GM12864 (cell line): ENCODE measurements at regions not wholly inside any gene's neighbourhood (a gene's known extent, or its start where the extent isn't known, plus 50 kb on each side); places are given as distances from the start of the nearest gene placed in this dataset.
"Not testable (repeated sequence)": the region's sequence is repeated elsewhere in the genome, so short reads cannot be mapped to it uniquely, and the experiment has no call there.

Source experiments
- DNase-seq: peaks from one replicate; pipeline ENCODE4 v3.0.0-alpha.2; 2011; ENCODE audit warnings: low read depth
- H3K4me3 ChIP-seq: 2 replicates; pipeline ENCODE4 v1.5.1; 2011; ENCODE audit warnings: mild to moderate bottlenecking, low read depth, low read length, control low read depth
- CTCF ChIP-seq: IDR thresholded peaks from 2 replicates; pipeline ENCODE4 v1.5.1; 2011; ENCODE audit warnings: low read depth, mild to moderate bottlenecking, moderate library complexity, low read length, control low read depth, inconsistent platforms; ENCODE audit errors: missing control alignments

DNA sequence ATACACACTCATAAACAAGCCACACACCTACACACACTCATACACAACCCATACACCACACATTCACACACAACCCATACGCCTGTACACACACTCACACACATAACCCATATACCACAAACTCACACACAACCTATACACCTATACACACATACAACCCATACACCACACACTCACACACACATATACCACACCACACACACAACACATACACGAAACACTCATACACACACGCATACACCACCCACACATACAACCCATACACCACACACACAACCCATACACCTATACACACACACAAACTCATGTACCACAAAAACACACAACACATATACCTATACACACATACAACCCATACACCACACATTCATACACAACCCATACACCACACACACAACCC lies 164.3 kb downstream of the TMEM121 start:
- no peak for TF ChIP-seq CTCF
- no peak overlapping the region for H3K4me3 ChIP-seq
- DNase-seq = no peak

GRCh38 chr14:105691321-105692109 lies 165.1 kb downstream of the TMEM121 start:
- not testable (repeated sequence) for H3K4me3 ChIP-seq, DNase-seq

DNA sequence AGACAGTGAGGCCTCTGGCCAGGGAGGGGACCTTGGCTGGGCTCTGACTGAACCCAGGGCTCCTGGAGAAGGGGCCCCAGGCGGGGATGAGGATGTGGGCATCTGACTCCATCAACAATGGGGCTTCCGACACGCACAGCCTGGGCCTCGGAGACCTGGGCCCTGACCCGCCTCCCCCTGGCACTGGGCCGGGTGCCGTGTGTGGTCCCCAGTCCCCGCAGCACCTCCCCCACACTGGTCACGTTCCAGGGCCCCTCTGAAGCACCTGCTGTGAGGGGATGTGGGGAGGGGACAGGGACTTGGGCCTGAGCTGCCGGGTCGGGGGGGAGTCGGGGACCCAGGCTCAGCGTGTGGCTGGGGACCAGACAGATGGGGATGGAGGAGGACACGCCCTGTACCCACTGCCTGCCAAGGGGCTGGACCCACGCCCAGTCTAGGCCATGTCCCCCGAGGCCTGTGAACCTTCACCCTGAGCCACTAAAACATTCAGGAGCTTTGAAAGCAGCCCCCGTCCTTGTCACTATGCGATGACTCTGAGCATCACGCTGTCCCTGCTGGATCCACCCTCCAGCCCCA lies 165.8 kb downstream of the TMEM121 start:
- H3K4me3 ChIP-seq, DNase-seq: not testable (repeated sequence)

DNA sequence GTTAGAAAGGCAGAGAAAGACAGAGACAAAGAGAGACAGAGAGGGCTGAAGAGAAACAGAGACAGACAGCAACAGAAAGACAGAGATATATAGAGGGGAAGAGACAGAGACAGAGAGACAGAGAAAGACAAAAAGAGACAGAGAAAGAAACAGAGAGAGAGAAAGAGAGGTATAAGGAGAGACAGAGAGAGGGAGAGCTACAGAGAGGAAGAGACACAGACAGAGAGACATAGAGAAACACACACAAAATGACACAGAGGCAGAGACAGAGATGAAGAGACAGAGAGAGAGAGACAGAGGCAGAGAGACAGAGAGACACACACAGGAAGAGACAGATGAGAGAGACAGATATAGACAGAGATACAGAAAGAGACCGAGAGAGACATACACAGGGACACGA lies 168.6 kb downstream of the TMEM121 start:
- no peak for TF ChIP-seq CTCF
- DNase-seq = no peak
- no peak overlapping the region for H3K4me3 ChIP-seq

DNA sequence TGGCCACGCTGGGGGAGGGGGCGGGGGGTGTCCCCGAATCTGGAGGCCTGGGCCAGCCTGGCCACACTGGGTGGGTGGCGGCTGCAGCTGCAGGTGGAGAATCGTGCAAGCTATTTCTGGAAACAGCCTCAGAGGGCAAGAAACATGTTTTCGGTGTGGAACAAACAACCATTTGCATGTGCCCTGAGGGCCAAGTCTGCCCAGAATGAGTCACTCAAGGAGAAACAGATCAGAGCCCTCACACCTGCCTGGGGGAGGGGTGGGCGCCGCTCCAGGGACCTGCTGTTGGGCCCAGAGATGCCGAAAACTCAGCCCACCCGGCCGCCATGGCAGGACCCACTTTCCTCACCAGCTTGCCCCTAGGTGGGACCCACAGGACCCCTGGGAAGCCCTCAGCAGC lies 170.0 kb downstream of the TMEM121 start:
- not testable (repeated sequence) for DNase-seq, H3K4me3 ChIP-seq

DNA sequence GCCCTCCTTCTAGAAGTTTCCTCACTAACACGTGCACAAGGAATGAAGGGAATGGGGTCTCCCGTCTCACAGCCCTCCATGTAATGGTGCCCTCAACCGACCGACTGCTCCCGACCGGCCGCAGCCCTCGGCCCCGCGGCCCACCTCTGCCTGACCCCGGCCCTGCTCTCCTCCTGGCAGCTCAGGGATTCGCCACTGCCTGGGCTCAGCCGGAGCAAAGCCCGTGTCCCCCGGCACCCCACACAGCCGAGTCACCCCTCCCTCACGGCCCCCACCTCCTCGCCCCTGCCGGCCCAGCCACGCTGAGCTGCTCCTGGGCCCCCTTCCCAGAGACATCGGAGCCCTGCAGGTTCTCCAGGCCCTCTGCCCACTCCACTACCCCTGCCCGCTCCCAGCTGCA lies 171.0 kb downstream of the TMEM121 start:
- H3K4me3 ChIP-seq, DNase-seq: not testable (repeated sequence)

- not testable (repeated sequence) for DNase-seq, H3K4me3 ChIP-seq
These were observed 171.6 kb downstream of the TMEM121 start for GRCh38 chr14:105697955-105698354.

DNA sequence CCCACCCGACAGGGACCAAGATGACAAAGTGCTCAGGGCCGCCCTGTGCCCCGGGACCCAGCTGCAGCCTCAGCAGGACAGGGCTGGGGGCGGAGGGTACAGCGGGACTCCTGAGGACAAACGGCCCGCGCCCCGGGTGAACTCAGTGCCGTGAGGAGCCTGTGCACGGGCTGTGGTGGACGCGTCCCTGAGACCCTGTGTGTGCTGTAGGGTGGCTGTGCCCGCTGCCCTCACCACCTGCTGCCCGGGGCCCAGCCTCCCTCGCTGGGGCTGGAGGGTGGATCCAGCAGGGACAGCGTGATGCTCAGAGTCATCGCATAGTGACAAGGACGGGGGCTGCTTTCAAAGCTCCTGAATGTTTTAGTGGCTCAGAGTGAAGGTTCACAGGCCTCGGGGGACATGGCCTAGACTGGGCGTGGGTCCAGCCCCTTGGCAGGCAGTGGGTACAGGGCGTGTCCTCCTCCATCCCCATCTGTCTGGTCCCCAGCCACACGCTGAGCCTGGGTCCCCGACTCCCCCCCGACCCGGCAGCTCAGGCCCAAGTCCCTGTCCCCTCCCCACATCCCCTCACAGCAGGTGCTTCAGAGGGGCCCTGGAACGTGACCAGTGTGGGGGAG lies 172.7 kb downstream of the TMEM121 start:
- DNase-seq, H3K4me3 ChIP-seq: not testable (repeated sequence)

- DNase-seq, H3K4me3 ChIP-seq: not testable (repeated sequence)
These were observed 173.3 kb downstream of the TMEM121 start for GRCh38 chr14:105699706-105700105.

GRCh38 chr14:105700146-105700545 lies 173.8 kb downstream of the TMEM121 start:
- not testable (repeated sequence) for DNase-seq, H3K4me3 ChIP-seq

- DNase-seq = peak; percentile 77
- TF ChIP-seq CTCF = no peak
- peak overlapping the region; percentile 12 for H3K4me3 ChIP-seq
These were observed 174.4 kb downstream of the TMEM121 start for GRCh38 chr14:105700622-105701288.
